ENCODE measurements at regions not wholly inside any gene's neighbourhood (a gene's known extent, or its start where the extent isn't known, plus 50 kb on each side); places are given as distances from the start of the nearest gene placed in this dataset.
"Not testable (repeated sequence)": the region's sequence is repeated elsewhere in the genome, so short reads cannot be mapped to it uniquely, and the experiment has no call there.

GRCh38 chr18:34330308-34330707 is 105.6 kb upstream of the NOL4 start:
- no peak for ATAC-seq
- H3K27me3 ChIP-seq (ENCODE audit: low read depth): no peaks in the 10 kb centered on the region
- no peak overlapping the region for H3K4me3 ChIP-seq
- intact Hi-C loops (cut with DNase I): no loop called here
- H3K4me1 ChIP-seq: no peaks in the 10 kb centered on the region
- no peak overlapping the region for H3K27ac ChIP-seq
- H3K9me3 ChIP-seq: no peaks in the 10 kb centered on the region
- DNase-seq: no peak
- no peaks in the 10 kb centered on the region for H3K36me3 ChIP-seq
- TF ChIP-seq CTCF (IDR thresholded peaks at IDR 0.05): no peak

DNA sequence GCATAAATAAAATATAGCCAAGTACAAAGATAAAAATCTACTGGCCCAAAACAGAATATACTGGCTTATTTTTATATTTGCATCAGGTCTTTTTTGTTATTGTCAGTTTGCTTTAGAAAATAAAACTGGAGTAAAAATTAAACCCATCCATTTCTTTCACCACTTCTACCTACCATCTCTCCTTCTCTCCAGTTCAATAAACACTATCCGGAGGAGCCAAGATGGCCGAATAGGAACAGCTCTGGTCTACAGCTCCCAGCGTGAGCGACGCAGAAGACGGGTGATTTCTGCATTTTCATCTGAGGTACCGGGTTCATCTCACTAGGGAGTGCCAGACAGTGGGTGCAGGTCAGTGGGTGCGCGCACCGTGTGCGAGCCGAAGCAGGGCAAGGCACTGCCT is 106.2 kb upstream of the NOL4 start:
- H3K4me1 ChIP-seq; intact Hi-C loops (cut with DNase I); H3K36me3 ChIP-seq; H3K4me3 ChIP-seq; H3K27me3 ChIP-seq (ENCODE audit: low read depth); H3K27ac ChIP-seq; H3K9me3 ChIP-seq; DNase-seq; ATAC-seq: not testable (repeated sequence)

GRCh38 chr18:34331343-34331742 is 106.6 kb upstream of the NOL4 start:
- intact Hi-C loops (cut with DNase I); ATAC-seq: not testable (repeated sequence)

DNA sequence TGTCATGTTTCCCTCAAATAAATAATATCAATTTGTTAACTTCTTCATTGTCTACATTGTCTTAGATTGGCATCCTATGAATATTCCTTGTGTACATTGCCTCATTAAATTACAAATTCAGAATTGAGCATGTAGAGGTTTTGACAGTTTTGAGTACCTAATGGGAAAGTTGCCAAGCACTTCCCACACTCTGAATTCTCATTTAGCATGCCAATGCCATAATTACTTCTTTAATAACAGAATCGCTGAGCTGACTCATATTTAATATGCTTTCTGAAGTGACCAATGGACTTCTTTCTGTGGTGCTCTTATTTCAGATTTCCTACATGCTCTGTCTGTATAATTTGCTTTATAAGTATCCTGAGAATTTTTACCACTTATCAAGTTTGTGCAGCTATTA is 114.4 kb upstream of the NOL4 start:
- DNase-seq: no peak
- no peaks in the 10 kb centered on the region for H3K36me3 ChIP-seq
- no peak overlapping the region for H3K27ac ChIP-seq
- TF ChIP-seq CTCF (IDR thresholded peaks at IDR 0.05): no peak
- no peak overlapping the region for H3K4me3 ChIP-seq
- no peak for ATAC-seq
- no peaks in the 10 kb centered on the region for H3K9me3 ChIP-seq
- no peaks in the 10 kb centered on the region for H3K4me1 ChIP-seq
- intact Hi-C loops (cut with DNase I): no loop called here
- no peaks in the 10 kb centered on the region for H3K27me3 ChIP-seq (ENCODE audit: low read depth)

More at GRCh38 chr18:34331343-34331742, 106.6 kb upstream of the NOL4 start:
- not testable (repeated sequence) for H3K27me3 ChIP-seq (ENCODE audit: low read depth); H3K36me3 ChIP-seq; H3K4me3 ChIP-seq; H3K4me1 ChIP-seq; H3K9me3 ChIP-seq; DNase-seq; H3K27ac ChIP-seq

DNA sequence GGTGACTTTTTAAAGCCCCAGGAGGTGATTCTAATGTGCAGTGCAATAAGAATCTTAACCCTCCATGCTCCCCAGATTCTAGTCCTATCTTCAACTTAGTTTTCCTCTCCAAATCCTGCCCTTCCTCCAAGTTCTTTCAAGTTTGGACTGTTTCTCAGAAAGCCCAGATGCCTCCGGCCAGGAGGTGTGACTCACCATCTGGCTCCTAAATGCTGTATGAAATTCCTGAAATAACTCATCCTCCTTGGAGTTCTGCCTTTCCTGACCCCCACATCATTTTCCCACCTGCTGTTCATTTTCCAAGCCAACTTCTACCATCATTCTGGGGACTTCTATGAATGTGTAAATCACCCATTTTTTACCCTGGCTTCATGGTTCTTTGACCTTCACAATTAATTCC is 118.2 kb upstream of the NOL4 start:
- ATAC-seq: no peak
- H3K27ac ChIP-seq: no peak overlapping the region
- no peaks in the 10 kb centered on the region for H3K9me3 ChIP-seq
- TF ChIP-seq CTCF (IDR thresholded peaks at IDR 0.05): no peak
- no peaks in the 10 kb centered on the region for H3K4me1 ChIP-seq
- H3K36me3 ChIP-seq: no peaks in the 10 kb centered on the region
- DNase-seq: no peak
- no peaks in the 10 kb centered on the region for H3K27me3 ChIP-seq (ENCODE audit: low read depth)
- intact Hi-C loops (cut with DNase I): no loop called here
- H3K4me3 ChIP-seq: no peak overlapping the region

- no peak for TF ChIP-seq CTCF (IDR thresholded peaks at IDR 0.05)
- Histone ChIP-seq H3K27ac (no peak overlapping the region), H3K9me3 (no peaks in the 10 kb centered on the region), H3K36me3 (no peaks in the 10 kb centered on the region), H3K4me1 (no peaks in the 10 kb centered on the region), H3K27me3 (ENCODE audit: low read depth) (no peaks in the 10 kb centered on the region), H3K4me3 (no peak overlapping the region)
- intact Hi-C loops (cut with DNase I): no loop called here
- ATAC-seq (no peak), DNase-seq (no peak)
Observed at GRCh38 chr18:34345738-34346137, 121.0 kb upstream of the NOL4 start.

DNA sequence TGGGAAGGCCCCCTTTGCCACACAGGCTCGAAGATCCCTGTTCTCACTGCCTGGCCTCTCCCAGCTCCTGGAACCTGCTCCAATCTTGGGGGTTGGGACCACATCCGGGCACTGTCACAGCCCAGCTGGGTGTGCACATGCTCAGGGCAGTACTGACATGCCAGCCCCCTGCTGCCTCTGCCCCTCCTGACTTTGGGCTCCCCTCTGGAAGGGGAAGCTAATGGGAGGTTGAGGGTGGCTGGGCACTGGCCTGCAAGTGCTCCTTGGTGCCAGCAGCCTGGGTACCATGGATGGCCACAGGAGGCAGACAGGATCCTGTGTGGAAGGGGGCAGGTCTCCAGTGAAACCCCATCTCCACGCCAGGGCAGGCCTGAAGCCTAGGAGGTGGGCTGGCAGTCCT is 126.1 kb upstream of the NOL4 start:
- DNase-seq (no peak), ATAC-seq (peak in 1 of 2 donors; percentile 13)
- Histone ChIP-seq H3K27ac (no peak overlapping the region), H3K27me3 (ENCODE audit: low read depth) (no peaks in the 10 kb centered on the region), H3K36me3 (no peaks in the 10 kb centered on the region), H3K9me3 (no peaks in the 10 kb centered on the region), H3K4me3 (no peak overlapping the region), H3K4me1 (no peaks in the 10 kb centered on the region)
- intact Hi-C loops (cut with DNase I): no loop called here
- no peak for TF ChIP-seq CTCF (IDR thresholded peaks at IDR 0.05)
